Body of pancreas (tissue), 4 donors: ENCODE measurements at regions not wholly inside any gene's neighbourhood (a gene's known extent, or its start where the extent isn't known, plus 50 kb on each side); places are given as distances from the start of the nearest gene placed in this dataset.

Source experiments
- POLR2A ChIP-seq, 3 donors: fragments of 450-650 bp; IDR thresholded peaks; one replicate each; pipeline ENCODE4 v1.6.1; 2016; ENCODE audit warnings: antibody characterized with exemption in 3 of 3, mild to moderate bottlenecking in 2 of 3
- TF ChIP-seq, protein P1 (sequence below), 7 experiments: fragments of 450-650 bp in 4 of 7; fragments of 200-600 bp in 3 of 7; sonication (generic) in 3 of 7; IDR thresholded peaks; one replicate each; pipeline ENCODE4 v1.5.1; 2016 to 2019; ENCODE audit warnings: antibody characterized with exemption in 7 of 7

DNA sequence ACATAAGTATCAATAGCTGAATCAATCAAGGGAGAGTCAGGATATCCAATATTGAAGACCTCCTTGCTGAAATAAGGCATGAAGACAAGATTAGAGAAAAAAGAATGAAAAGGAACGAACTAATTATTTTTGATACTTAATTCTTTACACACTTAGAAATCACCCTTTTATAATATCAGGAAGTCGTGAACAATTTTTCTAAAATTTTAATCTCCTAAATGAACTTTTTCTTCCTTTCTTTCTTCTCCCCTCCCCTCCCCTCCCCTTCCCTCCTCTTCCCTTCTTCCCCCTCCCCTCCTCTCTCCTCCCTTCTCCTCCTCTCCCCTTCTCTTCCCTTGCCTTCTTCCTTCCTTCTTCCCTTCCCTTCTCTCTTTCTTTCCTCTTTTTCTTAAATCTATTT, 872.1 kb upstream of the PCDH10 start:
- TF ChIP-seq, protein P1, sequence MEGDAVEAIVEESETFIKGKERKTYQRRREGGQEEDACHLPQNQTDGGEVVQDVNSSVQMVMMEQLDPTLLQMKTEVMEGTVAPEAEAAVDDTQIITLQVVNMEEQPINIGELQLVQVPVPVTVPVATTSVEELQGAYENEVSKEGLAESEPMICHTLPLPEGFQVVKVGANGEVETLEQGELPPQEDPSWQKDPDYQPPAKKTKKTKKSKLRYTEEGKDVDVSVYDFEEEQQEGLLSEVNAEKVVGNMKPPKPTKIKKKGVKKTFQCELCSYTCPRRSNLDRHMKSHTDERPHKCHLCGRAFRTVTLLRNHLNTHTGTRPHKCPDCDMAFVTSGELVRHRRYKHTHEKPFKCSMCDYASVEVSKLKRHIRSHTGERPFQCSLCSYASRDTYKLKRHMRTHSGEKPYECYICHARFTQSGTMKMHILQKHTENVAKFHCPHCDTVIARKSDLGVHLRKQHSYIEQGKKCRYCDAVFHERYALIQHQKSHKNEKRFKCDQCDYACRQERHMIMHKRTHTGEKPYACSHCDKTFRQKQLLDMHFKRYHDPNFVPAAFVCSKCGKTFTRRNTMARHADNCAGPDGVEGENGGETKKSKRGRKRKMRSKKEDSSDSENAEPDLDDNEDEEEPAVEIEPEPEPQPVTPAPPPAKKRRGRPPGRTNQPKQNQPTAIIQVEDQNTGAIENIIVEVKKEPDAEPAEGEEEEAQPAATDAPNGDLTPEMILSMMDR (IDR thresholded peaks at IDR 0.05), result no peak
- no peak for TF ChIP-seq POLR2A (IDR thresholded peaks at IDR 0.05)
